ENCODE measurements at regions not wholly inside any gene's neighbourhood (a gene's known extent, or its start where the extent isn't known, plus 50 kb on each side); places are given as distances from the start of the nearest gene placed in this dataset.
"Not testable (repeated sequence)": the region's sequence is repeated elsewhere in the genome, so short reads cannot be mapped to it uniquely, and the experiment has no call there.

DNA sequence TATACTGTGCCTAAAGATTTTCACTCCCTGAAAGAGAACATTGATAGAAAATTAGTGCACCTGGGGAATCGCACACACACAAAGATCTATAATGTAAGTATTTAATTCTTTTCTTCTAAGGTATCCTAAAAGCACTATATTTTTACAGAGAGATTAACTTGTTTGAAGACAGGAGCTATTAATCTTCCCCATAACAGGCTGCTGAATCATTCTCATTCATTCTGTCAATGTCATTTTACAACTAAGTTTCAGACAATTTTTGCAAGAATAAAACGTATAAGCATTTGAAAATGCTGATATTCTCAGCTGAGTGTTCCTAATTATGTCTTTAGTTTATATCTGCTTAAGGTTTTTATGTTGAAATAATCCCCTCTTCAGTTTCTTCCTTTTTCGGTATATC, 776.7 kb downstream of the NXPH1 start:
- DNase-seq (ENCODE audit: low read depth): no peak

DNA sequence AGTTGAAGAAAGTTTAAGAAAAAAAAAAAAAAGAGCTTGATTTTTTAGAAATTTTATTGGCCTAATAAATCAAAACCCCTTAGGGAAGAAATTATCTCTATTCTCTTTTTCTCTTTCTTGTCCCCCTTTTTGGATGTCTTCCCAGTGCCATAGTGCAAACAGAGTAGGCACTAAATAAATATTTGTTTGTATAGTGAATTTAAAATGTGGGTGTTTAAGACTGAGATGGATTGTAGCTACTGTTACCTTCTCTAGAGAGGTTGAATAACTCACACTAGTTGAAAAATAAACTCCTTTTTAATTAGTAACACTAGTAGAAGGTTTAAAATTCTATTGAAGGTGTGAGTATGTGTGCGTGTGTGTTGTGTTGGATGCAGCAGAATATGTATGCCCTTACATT, 783.8 kb downstream of the NXPH1 start:
- no peak for DNase-seq (ENCODE audit: low read depth)

- no peak for DNase-seq (ENCODE audit: low read depth)
These were observed 793.1 kb downstream of the NXPH1 start for GRCh38 chr7:9226500-9226899.

- no peak for DNase-seq (ENCODE audit: low read depth)
These were observed 798.3 kb downstream of the NXPH1 start for GRCh38 chr7:9231630-9232121.

DNA sequence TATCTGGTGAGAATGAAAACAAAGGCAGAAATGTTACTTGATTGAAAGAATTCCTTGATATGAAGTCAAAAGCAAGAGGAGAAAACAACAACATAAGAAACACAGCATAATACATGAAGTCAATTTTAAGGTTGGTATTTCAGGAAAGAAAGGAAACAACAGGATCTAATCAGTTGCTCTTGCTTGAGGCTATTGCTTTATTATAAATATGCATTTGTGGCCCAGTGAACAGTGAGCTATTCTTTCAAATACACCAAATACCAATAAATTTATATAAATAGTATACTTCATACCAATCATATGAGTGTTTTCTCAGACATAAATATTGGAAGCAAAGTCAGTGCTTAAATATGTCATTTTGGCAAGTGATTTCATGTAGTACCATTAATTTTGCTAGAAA, 806.6 kb downstream of the NXPH1 start:
- no peak for DNase-seq (ENCODE audit: low read depth)

GRCh38 chr7:9241826-9242225, 808.4 kb downstream of the NXPH1 start:
- DNase-seq (ENCODE audit: low read depth): no peak

DNA sequence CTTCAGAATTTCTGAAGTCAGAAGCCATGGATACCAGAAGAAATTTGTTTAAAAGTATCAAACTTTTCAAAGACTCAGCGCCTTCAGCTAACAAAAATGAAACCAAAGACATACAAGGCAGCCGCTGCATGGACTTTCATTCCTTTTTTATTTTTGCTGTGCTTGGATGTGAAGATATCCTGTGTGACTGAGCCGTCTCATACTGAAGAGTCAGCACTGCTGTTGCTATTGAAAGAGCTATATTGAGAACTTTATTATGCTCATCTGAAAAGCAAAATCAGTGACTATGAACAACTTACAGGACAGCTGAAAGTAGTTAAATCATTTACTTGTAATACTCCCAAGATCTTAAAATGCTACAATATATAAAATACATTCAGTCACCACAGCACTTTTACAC, 809.2 kb downstream of the NXPH1 start:
- no peak for DNase-seq (ENCODE audit: low read depth)

- no peak for DNase-seq (ENCODE audit: low read depth)
These were observed 817.5 kb downstream of the NXPH1 start for GRCh38 chr7:9250876-9251275.

GRCh38 chr7:9264395-9264794, 831.0 kb downstream of the NXPH1 start:
- DNase-seq (ENCODE audit: low read depth): no peak

DNA sequence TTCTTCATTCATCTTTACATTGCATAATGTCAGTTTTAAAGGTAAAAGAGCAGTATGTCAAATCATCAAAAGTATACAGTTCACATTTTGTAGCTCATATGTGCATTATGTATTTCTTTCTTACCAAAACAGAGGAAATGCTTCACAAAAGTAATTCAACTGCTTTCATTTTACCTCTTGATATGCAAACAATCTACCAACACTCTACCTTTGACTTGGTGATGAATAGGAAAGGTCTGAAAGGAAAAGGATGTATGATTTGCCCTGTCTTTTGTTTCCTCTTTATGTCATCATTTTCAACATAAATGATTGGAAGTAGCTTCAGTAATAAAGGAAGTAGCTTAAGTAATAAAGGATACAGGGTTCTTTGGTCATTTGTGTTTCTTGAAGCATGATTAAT, 846.7 kb downstream of the NXPH1 start:
- no peak for DNase-seq (ENCODE audit: low read depth)

DNA sequence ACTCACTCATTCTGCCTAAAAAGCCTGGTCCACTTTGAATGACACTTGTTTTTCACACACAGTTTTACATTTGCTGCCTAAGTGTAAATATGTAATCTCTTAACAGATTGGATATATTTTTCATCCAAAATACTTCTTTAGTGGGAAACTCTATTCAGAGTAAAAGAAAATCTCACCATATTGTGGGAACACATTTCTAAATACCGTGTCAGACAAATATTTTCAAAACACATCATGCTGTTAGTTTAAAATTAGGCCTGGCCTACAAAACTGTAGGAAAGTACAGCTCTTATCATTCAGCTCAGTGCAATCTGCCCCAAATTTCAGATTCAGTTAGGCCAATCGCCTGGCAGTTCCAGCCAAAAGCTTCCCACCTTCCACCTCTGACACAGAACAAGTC, 849.8 kb downstream of the NXPH1 start:
- DNase-seq (ENCODE audit: low read depth): no peak

DNA sequence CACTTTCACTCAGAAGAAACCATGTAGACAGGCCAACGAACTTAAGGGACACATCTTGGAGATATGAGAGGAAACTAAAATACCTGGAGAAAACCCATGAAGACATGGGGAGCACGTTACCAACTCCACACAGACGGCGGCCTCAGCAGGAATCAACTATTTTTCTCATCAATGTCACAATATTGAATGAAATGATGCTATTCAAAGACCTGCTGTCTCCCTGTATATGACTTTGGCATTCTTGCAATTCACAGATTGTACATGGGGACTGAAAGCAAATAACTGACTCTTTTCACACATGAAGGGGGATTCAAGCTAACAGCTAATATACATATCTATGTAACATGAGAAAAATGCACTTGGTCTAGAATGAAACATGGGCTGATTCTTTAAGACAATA, 869.0 kb downstream of the NXPH1 start:
- no peak for DNase-seq (ENCODE audit: low read depth)

- DNase-seq (ENCODE audit: low read depth): peak; percentile 3
These were observed 873.7 kb downstream of the NXPH1 start for GRCh38 chr7:9307131-9307530.

- no peak for DNase-seq (ENCODE audit: low read depth)
These were observed 891.1 kb downstream of the NXPH1 start for GRCh38 chr7:9324513-9324912.

DNA sequence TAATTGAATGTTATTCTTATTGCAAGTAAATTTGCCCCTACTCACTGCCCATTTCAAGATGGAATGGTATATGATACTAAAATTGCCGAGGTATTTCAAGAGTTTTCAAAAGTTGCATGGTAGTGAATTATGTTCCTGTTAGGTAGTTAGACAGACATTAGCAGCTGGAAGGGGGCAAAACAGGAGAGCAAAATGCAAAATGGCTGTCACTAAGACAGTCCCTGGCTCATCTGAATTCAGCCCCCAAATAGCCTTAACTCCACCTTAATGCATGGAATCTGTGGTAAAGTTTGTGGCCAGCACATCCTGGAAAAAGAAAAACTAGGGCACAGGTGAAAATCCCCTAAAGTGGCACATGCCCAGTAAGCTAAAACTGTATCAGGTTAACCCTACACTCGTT, 894.9 kb downstream of the NXPH1 start:
- no peak for DNase-seq (ENCODE audit: low read depth)

GRCh38 chr7:9349625-9350024, 916.2 kb downstream of the NXPH1 start:
- DNase-seq (ENCODE audit: low read depth): no peak

GRCh38 chr7:9391221-9391620, 957.8 kb downstream of the NXPH1 start:
- DNase-seq (ENCODE audit: low read depth): no peak

GRCh38 chr7:9391984-9392383, 958.6 kb downstream of the NXPH1 start:
- no peak for DNase-seq (ENCODE audit: low read depth)

DNA sequence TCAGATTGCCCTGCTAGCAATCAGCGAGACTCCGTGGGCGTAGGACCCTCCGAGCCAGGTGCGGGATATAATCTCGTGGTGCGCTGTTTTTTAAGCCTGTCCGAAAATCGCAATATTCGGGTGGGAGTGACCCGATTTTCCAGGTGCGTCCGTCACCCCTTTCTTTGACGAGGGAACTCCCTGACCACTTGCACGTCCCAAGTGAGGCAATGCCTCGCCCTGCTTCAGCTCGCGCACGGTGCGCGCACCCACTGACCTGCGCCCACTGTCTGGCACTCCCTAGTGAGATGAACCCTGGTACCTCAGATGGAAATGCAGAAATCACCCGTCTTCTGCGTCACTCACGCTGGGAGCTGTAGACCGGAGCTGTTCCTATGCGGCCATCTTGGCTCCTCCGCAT, 971.0 kb downstream of the NXPH1 start:
- not testable (repeated sequence) for DNase-seq (ENCODE audit: low read depth)

DNA sequence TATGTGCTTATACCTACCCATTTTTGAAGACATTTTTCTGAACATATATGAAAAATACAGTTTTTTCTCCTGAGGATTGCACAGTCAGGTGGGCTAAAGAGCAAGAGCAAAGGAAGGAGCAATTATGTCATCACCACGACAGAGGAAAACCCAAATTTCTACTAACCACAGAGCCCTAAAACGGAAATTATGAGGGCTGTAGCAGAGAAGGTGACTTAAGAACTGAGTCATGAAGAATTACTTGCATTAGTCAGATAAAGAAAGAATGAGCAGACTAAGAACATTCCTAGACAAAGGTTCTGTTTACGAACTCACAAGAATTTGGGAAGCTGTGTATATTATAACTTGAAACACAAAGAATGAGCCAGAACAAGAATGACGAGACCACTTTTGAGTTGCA, 974.4 kb downstream of the NXPH1 start:
- DNase-seq (ENCODE audit: low read depth): no peak

- peak; percentile 4 for DNase-seq (ENCODE audit: low read depth)
These were observed 1020.1 kb downstream of the NXPH1 start for GRCh38 chr7:9453521-9453920.

DNA sequence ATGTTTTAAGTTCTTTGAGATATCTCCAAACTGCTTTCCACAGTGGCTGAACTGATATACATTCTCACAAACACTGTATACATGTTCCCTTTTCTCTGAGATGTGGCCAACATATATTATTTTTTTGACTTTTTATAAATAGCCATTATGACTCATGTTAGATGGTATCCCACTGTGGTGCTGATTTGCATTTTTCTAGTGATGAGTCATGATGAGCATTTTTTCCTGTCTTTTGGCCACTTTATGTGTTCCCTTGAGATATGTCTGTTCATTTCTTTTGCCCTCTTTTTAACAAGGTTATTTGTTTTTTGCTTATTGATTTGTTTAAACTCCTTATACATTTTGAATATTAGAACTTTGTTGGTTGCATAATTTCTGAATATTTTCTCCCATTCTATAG, 1055.1 kb downstream of the NXPH1 start:
- peak; percentile 59 for DNase-seq (ENCODE audit: low read depth)

DNA sequence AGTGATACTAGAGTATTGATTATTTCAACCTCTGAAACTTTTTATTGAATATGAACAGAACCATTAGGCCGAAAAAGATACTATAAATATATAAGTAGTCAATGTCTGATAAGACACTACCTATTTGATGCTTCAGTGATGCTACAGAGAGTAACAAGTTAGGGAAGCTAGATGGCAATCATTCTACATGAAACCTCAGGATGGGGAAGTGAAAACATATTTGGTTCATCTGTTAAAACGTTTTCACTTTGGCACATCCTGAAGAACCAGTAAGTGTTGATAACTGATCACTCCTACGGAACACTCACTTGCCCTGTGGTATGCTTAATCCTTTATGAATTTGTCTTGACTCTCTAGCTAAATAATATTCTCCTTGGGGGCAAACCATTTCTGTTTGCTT, 1064.9 kb downstream of the NXPH1 start:
- no peak for DNase-seq (ENCODE audit: low read depth)

- no peak for DNase-seq (ENCODE audit: low read depth)
These were observed 1068.9 kb downstream of the NXPH1 start for GRCh38 chr7:9502269-9502668.

GRCh38 chr7:9504678-9505077, 1071.3 kb downstream of the NXPH1 start:
- no peak for DNase-seq (ENCODE audit: low read depth)

Measured in M059J (cell line).